Ramos (cell line): ENCODE measurements at regions not wholly inside any gene's neighbourhood (a gene's known extent, or its start where the extent isn't known, plus 50 kb on each side); places are given as distances from the start of the nearest gene placed in this dataset.
"Not testable (repeated sequence)": the region's sequence is repeated elsewhere in the genome, so short reads cannot be mapped to it uniquely, and the experiment has no call there.

ENCODE experiments used
- in situ Hi-C: fragments of 300-500 bp; cut with MboI; formaldehyde crosslinking; loops from one replicate; pipeline ENCODE4 v1.14.3; 2022; ENCODE audit warnings: low sequenced_read_pairs; ENCODE audit not compliant: unreplicated experiment

DNA sequence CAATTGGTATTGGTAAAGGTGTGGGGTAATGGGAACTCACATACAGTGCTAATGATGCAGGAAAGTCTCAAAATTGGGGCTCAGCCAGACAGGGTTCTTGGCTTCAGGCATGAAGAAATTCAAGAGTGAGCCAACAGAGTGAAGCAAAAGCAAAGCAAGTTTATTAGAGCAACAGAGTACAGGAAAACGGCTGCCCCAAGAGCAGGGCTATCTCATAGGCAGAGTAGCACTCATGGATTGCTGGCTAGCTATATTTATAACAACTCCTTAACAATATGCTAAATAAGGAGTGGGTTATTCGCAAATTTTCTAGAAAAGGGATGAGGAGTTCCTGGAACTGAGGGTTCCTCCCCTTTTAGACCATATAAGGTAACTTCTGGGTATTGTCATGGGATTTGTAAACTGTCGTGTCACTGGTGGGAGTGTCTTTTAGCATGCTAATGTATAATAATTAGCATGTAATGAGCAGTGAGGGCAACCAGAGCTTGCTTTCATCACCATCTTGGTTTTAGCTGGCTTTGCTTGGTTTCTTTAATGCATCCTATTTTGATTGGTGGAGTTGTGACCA is 233.8 kb upstream of the NOL4 start:
- in situ Hi-C loops = no loop called here

DNA sequence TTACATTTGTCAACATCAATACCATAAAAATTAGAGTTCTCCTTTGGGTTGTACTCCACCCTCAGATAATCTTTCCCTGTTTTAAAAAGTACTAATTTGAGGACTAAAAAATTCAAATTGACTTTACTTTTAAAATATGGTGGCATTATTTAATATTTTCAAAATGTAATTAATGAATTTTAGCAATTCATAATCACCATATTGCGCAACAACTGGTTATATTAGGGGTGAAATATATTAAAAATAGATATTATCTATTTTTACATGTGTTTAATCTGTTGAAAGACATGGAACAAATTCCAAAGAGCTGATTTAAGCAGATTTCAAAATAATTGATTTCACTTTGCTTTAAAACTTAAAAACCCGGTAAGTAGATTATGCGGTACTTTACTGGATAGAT is 236.6 kb upstream of the NOL4 start:
- in situ Hi-C loops = no loop called here

DNA sequence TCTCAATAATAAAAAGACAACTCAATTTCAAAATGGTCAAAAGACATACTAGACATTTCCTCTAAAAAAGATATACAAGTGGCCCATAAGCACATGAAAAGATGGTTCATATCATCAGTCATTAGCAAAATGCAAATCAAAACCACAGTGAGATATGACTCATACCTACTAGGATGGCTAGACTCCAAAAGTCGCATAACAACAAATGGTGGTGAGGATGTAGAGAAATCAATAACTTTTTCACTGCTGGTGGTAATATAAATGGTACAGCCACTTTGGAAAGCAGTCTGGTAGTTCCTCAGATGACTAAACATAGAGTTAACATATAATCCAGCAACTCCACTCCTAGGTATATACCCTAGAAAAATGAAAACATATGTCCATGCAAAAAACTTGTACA is 242.3 kb upstream of the NOL4 start:
- in situ Hi-C loops = no loop called here

DNA sequence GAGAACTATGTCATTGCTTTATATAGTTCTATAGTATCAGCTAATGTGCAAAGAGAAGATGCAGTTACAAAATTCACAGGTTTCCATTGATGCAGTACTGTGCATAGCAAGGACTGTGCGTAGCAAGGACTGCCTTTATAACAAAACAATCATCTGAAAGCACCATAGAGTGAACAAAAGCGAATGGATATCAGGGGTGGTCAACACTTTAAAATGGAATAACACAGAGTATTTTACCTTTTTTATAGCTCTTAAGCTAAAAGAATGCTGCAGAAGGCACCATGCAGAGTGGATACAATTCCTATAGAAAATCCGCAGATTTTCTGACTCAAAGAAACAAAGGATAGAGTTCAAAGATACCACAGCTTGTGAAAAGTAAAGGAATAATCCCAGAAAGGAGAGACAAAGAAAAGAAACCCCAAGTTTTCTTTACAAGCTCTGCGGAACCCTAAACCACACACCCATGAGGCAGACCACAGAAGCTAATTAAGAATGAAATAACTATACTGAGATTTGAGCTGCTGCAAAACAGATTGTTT is 229.9 kb upstream of the DTNA start:
- in situ Hi-C loops = no loop called here

DNA sequence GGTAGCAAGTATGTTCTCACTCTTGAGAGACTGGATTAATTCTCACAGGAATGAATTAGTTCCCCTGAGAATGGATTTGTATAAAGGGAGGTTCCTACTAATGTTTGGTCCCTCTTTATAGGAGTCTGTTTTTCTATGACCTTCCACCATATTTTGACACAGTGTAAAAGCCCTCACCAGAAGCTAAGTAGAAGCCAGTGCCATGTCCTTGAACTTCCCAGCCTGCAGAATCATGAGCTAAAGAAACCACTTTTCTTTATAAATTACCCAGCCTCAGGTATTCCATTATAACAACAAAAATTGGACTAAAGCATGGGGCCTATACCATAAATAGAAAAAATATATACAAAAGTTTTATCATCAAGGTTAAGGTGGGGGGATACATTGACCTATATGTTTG is 227.9 kb upstream of the DTNA start:
- in situ Hi-C loops = no loop called here

DNA sequence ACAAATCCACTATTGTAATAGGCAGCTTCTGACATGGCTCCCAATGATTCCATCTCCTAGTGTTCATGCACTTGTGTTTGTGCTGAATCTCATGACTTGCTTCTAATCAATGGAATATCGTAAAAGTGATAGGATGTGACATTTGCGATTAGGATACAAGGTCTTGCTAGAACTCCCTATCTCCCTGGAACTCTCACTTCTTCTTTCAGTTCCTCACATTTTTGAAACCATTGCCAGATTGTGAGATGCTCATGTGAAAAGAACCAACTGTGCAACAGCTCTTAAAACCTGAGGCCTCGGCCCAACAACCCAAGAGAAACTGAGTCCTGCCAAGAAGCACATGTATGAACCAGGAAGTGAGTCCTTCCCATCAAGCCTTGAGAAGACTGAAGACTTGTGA is 226.9 kb upstream of the DTNA start:
- in situ Hi-C loops = no loop called here

DNA sequence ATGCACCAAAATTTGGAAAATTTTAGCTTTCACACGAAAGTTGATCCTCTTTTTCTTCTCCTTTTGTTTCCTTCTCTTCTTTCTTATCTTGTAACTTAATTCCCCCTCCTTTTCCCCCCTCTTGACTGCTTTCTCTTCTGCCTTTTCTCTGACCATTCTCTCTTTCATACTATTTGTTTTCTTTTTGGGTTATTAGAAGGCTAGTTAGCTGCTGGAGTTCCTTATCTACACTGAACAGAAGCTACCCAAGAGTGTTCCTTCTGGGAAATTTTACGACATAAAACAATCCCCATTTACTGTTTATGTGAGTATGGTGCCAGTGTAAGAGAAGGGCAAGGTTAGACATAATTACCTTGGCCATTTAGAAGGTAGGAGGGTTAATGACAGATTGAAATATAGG is 218.4 kb upstream of the DTNA start:
- in situ Hi-C loops = no loop called here

DNA sequence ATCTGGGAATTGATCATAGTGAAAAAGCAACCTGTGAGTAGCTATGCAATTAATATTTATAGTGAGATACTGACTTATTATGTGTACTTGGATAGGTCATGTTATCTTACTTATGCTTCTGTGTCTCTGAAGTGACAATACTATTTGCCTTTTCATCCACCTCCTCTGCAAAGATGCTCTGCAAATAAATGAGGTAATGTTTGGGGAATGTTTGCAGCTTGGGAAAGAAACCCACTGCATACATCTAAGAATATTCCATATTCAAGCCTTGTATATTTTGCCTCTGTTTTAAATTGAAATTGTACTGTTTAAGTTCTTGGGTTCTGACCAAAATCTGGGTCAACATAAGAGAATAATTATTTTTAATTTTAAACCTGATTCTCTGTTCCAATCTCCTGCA is 217.4 kb upstream of the DTNA start:
- in situ Hi-C loops = no loop called here

DNA sequence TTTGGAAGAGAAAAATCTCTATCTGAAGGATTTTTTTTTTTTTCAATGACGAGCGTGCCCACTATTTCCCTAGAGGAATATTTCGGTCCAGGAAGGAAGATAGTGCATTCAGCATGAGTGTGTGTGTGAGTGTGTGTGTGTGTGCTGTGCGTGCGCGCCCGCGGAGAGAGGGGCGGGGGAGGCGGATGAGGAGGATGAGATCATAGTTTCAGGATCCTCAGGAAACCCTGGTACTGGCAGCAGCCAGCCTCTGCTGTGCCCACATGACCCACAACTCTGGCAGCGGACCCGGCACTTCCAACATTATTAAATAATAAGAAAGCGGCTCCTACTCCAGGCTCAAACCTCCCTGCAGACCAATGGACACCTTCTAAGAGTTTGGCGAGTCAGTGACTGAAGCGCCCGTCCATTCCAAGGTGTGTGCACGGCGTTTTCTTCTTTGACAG is 217.0 kb upstream of the DTNA start:
- in situ Hi-C loops = no loop called here

DNA sequence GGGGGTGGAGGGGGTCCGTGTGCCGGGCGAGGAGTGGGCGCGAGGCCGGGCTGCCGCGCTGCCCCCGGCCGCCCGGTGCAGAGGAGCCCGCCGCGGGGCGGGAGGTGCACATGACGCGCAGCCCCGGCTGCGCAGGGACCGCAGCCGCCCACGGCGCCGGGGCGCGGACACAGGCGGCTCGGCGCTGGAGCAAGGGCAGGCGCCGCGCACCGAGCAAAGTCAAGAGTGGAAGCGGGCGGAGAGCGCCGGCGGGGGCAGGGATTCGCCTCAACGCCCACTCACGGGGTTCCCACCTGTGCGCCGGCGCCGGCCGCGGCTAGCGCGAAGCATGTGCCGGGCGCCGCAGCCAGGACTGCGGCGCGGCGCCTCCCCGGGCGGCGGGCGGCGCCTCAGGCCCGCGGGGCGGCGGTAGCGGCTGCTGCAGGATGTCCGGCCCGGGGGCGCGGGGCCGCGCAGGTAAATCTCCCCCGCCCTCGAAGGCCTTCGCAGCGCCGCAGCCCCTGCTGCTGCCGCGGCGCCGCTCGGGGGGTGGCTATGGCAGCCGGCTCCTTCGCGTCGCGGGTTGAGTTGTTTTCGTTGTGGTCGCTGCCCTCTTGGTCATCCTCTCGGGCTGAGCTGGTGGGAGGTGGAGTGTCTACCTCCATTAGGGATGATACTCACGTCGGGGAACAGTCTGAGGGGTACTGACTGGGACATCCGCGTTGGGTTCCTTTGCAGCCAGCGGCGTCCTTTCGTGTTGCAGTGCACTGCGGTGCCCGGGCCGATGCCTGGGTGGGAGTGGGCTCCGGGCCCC is 216.3 kb upstream of the DTNA start:
- in situ Hi-C loops = no loop called here

DNA sequence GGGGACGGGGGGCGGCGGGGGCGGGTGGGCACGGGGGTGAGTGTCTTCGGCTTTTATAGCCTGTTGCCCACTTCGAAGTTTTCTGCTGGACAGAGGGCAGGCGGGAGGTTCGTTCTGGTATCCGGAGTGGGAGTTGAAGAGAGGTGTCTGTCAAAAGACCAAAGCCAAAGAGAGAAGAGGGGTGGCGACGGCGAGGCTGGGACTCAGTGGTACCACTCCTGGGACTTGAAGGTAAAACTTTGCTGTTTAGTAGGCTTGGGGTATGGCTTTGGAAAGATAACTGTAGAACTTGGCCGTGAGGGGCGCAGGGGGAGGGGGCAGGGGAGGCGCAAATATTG is 215.8 kb upstream of the DTNA start:
- in situ Hi-C loops = no loop called here

DNA sequence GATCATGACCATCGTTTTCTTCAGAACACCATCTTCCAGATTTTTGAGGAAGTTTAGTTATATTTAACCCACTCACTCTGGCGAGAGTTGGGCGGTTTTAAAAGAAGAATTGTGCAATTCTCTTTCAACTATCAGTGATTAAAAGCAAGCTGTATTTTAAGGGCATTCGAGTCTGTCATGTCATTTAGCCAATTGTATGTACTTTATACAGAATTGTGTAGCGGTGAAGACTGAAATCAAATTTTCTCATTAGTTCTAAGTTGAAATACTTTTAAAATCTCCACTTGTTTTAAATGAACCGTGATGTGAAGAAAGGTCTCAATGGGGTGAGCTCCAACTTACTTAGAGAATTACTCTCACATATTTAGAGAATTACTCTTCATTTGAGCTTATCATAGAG is 214.6 kb upstream of the DTNA start:
- in situ Hi-C loops = no loop called here

DNA sequence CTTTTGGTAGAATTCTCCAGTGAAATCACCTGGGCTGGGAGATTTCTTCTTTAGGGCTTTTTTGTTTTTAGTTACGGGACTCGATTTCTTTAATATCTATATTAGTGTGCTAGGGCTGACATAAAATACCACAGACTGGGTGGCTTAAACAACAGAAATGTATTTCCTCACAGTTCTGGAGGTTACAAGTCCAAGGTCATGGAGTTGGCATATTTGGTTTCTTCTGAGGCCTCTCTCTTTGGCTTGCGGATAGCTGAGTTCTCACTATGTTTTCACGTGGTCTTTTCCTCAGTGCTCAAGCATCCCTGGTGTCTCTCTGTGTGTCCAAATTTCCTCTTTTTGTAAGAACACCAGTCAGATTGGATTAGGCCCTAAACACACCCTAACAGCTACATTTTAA is 208.5 kb upstream of the DTNA start:
- in situ Hi-C loops = no loop called here

DNA sequence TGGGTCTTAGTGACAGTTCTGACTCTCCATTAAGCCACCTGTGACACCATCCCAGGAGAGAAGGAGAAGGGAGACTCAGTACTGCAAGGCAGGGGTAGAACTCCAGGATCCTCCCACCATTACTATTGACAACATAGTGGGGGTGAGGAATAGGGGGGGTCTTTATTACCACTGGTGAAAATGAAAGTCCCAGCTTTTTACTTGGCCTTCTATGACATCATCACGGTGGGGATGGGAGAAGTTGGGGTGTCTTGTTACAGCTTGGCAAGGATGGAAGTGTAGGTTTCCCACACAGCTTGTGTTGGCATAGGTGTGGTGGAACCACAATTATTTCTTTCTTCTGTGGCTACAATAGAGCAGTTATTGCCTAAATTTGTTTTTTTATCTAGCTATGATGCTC is 203.9 kb upstream of the DTNA start:
- in situ Hi-C loops = no loop called here

DNA sequence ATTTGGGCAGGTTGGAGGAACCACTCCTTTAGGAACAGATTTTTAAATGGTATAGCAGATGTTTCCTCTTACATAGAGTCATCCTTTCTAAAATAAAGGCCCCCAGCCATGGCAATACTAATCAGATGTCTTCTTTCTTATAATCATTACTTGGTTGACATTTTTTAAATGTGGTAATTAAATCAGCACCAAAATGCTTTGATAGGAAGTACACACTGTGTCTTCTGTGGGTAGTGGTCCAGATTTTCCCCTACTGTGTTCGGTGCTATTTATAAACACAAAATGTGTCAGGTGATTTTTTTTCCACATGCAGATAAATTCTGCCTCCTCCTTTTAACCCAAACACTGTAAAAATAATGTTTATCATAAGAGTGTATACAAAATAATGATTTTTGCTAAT is 200.9 kb upstream of the DTNA start:
- in situ Hi-C loops = no loop called here

DNA sequence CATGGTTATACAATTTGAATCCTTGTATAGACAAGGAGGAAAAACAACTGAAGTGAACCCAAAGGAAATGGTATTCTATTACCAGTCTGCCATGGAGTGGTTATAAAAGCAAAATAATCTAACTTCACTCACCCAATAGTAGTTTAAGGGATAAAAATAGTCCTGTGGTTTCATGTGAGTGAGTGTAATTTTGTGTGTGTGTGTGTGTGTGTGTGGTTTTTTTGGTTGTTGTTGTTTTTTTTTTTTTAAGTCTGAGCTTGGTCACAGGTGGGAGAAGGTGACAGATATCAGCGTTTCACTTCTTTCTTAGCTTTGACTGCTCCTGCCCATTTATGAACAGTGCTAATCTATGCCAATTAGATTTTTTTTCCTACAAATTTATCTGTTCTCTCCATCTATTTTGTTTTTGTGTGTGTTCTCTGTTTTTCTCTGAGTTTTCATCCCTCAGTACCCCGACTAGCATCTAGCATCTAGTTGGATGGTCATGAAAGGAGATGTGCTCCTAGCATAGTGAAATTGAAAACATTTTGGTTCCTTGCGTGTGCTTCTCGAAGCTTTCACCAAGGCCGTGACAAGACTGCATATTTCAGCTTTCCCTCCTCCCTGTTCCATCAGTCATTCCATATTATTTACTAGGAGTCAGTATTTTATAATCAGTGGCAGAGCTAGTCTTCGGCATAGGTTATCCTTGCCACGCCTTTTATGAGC is 200.1 kb upstream of the DTNA start:
- in situ Hi-C loops = no loop called here

DNA sequence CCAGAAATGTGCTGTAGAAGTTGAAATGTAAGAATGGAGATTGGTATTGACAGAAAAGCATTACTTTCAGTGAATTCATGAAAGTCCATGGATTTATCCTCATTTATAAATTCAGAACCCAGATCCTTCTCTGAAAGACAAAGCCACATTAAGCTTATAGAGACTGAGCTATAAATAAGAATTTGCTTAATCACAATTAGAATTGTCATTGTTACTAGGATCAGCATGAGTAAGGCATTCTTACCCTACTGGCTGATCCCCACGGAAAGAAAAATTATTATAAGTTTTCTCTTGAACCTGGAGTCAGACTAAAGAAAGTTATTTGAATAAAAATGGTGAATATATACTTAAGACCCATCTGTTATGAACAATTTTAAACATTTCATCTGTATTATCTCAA is 199.2 kb upstream of the DTNA start:
- in situ Hi-C loops = no loop called here

DNA sequence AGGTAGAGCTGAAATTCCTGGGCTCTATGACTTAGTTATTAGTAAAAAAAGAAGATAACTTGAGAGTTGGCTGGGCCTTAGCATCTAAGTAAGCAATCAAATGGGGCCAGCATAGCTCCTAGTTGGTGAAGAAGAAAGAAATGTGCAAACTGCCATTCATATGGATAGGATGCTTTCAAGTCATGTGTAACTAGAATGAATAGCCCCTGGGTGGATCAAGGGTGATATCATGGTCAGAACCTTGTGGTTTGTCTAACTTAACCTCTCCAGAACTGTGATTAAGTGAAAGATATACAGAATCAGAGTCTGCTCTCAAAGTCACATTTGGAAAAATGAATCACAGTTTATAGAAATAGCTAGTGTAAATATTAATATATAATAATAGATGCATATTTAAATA is 198.7 kb upstream of the DTNA start:
- in situ Hi-C loops = no loop called here

DNA sequence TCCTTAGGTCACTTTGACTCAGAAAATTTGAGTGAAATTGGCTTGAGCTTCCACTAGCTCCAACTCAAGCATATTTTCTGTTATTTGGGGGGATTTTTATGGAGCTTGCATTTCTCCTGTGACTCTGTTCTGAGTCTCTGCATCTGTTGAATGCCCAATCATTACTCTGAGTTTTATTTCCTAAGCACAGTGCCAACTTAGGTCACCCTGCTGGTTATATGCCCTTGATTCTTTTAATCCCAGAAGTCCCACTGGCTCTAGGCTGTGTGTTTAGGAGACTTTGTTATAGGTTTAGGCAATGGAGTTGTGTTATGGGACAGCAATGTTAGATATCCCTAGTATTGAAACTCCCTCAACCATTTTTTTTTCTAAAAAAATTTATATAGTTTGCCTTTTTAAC is 198.2 kb upstream of the DTNA start:
- in situ Hi-C loops = no loop called here

DNA sequence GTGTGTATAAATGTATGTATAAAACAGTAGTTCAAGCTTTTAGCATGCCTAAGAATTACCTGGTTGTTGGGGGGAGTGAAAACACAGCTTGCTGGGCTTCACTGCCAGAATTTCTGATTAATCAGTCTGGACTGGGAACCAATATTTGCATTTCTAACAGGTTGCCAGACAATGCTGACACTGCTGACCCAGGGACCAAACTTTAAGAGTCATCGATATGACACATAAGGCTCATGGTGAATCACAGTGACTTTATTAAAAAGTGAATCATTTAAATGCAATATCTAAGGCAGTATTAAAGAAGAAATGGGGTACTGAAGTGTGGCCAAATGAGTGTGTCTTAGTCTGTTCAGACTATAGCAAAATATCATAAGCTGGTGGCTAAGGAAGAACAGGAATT is 195.9 kb upstream of the DTNA start:
- in situ Hi-C loops = no loop called here

DNA sequence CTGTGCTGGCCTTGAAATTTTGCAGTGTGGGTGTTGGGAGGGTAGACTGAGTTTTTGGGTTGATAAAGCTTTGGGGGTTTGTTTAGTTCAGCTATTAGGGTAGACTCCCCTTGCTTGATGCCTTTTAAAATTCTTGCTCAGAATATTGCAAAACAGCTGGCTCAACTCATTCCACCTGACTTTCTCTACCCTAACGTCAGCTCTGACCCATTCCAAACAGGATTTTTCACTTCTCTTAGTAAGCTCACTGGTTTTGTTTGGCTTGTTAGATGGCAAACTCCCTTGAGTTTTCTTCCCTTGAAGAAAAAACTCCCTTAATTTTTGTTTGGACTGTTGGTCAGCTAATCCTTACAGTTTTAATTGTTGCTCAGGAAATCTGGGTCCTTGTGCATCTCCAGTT is 195.1 kb upstream of the DTNA start:
- in situ Hi-C loops = no loop called here

DNA sequence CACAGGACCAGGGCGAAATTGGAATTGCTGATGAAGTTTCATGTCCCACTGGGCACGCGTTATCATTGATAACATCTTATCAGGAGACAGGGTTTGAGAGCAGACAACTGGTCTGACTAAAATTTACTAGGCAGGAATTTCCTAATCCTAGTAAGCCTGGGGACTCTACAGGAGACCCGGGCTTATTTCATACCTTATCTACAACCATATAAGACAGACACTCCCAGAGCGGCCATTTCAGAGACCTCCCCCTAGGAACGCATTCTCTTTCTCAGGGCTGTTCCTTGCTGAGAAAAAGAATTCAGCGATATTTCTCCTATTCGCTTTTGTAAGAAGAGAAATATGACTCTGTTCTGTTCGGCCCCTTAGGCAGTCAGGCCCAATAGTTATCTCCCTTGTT is 193.7 kb upstream of the DTNA start:
- in situ Hi-C loops = not testable (repeated sequence)
